Heart left ventricle (tissue), 13 donors: ENCODE measurements at regions not wholly inside any gene's neighbourhood (a gene's known extent, or its start where the extent isn't known, plus 50 kb on each side); places are given as distances from the start of the nearest gene placed in this dataset.

ENCODE experiments used
- POLR2A ChIP-seq, 2 donors: fragments of 450-650 bp; IDR thresholded peaks; one replicate each; pipeline ENCODE4 v1.6.1; 2017; ENCODE audit warnings: antibody characterized with exemption in 2 of 2, mild to moderate bottlenecking in 2 of 2, moderate library complexity in 2 of 2
- TF ChIP-seq, protein P1 (sequence below), 12 donors: fragments of 200-600 bp; sonication (generic) in 4 of 12; IDR thresholded peaks; one replicate each; pipeline versions ENCODE4 v1.5.0 to v1.8.0; 2018 to 2022; ENCODE audit warnings: antibody characterized with exemption in 12 of 12, mild to moderate bottlenecking in 5 of 12
- donor health status: ischemic (EF 13 %, LVEDD 7.1; RV severe dilation, severe dysfunction).
- donor health status: DM: no; HTN: yes; CAD: no.
- donor health status: DM: no; HTN: no; CAD: no.
- donor health status: ischemic (EF 25% LVEDD 6.9; RV normal size, moderate dysfunction).
- donor health status: ischemic (EF 25% LVEDD 5.7; RV mildly dilated, moderate dysfunction).
- donor health status: ischemic (EF 35%, LVEDD 5.7; RV mildly dilated, moderate dysfunction).
- donor health status: nonischemic (EF 11% LVEDD 7.7; RV severe dilation, severe dysfunction).
- donor health status: DM: yes; HTN: yes; CAD: no.
- donor health status: PGD.
- donor health status: ischemic (EF 29% LVEDD 5.4; RV normal size, mild dysfunction).
- donor health status: nonischemic (EF 23%, LVEDD 6.1; RV moderate dilation, normal function).

- TF ChIP-seq, protein P1, sequence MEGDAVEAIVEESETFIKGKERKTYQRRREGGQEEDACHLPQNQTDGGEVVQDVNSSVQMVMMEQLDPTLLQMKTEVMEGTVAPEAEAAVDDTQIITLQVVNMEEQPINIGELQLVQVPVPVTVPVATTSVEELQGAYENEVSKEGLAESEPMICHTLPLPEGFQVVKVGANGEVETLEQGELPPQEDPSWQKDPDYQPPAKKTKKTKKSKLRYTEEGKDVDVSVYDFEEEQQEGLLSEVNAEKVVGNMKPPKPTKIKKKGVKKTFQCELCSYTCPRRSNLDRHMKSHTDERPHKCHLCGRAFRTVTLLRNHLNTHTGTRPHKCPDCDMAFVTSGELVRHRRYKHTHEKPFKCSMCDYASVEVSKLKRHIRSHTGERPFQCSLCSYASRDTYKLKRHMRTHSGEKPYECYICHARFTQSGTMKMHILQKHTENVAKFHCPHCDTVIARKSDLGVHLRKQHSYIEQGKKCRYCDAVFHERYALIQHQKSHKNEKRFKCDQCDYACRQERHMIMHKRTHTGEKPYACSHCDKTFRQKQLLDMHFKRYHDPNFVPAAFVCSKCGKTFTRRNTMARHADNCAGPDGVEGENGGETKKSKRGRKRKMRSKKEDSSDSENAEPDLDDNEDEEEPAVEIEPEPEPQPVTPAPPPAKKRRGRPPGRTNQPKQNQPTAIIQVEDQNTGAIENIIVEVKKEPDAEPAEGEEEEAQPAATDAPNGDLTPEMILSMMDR (IDR thresholded peaks at IDR 0.05), result no peak
- no peak for TF ChIP-seq POLR2A (IDR thresholded peaks at IDR 0.05)
Observed at GRCh38 chr6:165799391-165800153, 136.5 kb upstream of the PDE10A start.
